HG02623 (cell line): ENCODE measurements at regions not wholly inside any gene's neighbourhood (a gene's known extent, or its start where the extent isn't known, plus 50 kb on each side); places are given as distances from the start of the nearest gene placed in this dataset.
"Not testable (repeated sequence)": the region's sequence is repeated elsewhere in the genome, so short reads cannot be mapped to it uniquely, and the experiment has no call there.

Experiments
- ATAC-seq: cut with Tn5 transposase; IDR thresholded peaks from one replicate; pipeline ENCODE4 v1.9.1; 2021; ENCODE audit warnings: moderate library complexity; ENCODE audit not compliant: unreplicated experiment

DNA sequence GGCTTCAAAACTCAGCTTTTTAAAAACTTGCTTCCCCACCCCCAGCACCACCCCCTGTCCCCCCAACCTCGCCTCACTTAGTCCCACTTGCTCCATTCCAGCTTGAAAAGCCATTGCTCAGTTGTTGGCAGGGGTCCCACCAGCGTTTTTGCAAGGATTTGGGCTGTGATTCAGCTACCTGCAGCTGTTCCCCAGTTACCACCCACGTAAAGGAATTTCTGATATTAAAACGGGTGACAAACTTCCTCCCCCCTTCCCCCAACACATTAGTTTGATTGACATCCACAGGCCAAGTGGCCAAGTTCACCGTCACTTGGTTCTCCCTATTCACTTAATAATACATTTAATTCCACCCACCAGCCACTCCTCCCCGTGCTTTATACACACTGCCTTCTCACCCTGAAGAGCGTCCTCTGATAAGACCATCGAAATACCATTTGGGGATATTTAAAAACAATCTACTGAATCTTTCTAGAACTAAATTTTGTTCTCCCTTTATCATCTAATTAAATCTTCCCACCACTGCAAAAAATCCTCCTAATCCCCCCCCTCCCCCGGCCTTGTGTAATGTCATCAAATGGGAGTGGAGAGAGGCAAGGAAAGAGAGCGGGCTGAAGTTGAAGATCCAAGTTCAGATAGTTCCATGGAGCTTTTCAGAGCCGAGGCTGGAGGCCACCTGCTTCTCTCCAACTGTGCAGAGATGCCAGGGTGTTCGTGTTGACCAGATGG is 55.1 kb downstream of the SOX9 start:
- ATAC-seq = no peak

GRCh38 chr17:72176516-72176851 is 55.7 kb downstream of the SOX9 start:
- ATAC-seq = no peak

- ATAC-seq = no peak
Measured at GRCh38 chr17:72176951-72177660, 56.3 kb downstream of the SOX9 start.

DNA sequence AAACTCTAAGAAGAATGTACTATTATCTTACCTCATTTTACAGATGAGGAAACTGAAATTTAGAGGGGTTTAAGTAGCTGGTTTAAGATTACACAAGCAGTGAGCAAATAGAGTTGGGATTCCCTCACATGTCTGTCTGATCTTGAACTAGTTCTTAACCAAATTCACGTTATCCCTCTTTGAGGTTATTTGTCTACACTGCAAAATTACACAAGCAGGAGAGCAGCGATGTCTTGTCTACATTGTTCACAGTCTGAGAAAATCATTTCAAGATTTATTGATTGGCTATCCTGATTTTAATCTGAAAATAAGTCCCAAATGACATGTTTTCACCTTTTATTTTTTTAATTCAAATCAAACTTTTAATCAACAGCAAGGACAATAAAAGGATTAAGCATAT is 56.9 kb downstream of the SOX9 start:
- ATAC-seq = no peak

GRCh38 chr17:72182371-72182873 is 61.6 kb downstream of the SOX9 start:
- ATAC-seq = no peak

DNA sequence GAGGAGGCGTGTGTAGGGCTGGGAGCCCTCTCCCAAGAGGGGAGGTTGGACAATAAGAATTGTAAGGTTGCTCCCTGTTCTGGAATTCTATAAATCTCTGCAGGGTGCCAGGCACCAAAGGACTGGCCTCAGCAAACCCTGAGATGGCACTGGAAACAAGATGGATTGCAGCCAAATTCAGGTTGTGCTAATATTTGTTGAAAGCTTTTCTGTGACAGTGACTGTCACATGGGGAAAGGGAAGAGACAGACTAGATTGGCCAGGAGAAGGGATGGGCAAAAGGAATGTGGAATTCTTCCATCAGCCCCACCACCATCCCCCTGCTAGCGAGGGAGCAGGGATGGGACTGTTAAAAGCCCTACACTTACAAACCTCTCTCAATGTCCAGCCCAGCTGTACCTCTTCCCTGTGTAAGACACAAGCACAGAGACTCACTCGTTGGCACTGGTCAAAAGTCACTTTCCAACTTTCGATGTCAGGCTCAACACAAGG is 62.4 kb downstream of the SOX9 start:
- no peak for ATAC-seq

DNA sequence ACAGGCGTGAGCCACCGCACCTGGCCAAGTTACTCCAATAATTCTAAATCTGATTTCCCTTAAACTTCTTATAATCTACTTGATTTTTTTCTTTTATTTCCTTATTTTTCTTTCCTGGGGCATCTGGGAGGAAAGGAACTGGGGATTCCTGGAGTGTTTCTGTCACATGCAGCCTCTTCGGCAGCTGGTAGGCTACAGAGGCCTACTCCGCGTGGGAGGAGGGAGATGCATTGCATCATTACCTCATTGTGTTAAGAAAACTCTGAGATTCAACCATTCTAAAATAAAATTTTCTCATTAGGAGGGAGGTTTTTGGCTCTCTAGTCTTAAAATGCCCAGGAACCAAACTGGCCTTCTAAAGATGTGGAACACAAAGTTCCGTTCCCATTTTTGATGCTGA is 64.0 kb downstream of the SOX9 start:
- ATAC-seq = no peak

GRCh38 chr17:72185564-72185963 is 64.7 kb downstream of the SOX9 start:
- ATAC-seq = no peak

GRCh38 chr17:72187556-72187955 is 66.7 kb downstream of the SOX9 start:
- ATAC-seq = no peak

DNA sequence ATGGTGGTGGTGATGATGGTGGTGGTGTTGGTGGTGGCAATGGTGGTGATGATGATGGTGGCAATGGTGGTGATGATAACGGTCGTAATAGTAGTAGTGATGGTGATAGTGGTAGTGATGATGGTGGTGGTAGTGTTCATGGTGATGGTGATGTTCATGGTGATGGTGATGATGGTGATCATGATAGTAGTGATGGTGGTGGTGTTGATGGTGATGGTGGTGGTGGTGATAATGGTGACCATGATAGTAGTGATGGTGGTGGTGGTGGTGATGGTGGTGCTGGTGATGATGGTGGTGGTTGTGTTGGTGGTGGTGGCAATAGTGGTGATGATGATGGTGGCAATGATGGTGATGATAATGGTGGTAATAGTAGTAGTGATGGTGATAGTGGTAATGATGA is 68.0 kb downstream of the SOX9 start:
- ATAC-seq = no peak

DNA sequence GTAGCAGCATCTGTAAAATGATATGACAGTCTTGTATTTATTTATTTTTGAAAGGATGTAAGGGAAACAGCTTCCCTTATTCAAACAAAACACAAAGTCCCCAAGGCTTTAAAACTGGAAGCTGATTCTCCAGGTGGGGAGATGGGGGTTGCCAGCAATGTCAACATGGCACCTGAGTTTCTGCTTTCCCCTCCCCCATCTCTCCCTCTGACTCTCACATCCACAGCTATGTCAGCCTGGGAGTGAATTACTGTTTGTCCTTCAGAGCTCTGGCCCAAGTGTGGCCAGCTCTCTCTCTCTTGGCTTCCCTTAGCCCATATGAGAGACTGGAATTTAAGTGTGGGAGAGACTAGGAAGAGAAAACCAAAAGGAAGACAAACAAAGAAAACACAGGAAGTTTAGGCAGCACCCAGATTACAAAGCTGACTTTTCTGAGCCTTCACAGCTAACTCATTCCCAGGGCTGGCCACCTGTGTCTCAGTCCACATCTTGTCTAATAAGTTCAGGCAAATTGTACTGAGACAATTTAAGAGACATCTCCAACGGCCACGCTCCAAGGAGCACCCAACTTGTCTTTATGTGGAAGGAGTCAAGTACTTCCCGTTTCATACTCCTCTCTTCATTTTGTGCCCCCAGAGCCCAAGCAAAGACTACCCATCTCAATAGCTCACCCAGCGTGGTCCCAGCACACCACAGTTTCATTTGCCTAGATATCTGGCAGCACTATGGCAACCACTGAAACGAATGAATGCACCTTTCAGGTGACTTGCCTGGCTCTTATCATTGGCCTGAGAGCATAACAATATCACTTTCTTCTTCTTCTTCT is 69.2 kb downstream of the SOX9 start:
- ATAC-seq = no peak

DNA sequence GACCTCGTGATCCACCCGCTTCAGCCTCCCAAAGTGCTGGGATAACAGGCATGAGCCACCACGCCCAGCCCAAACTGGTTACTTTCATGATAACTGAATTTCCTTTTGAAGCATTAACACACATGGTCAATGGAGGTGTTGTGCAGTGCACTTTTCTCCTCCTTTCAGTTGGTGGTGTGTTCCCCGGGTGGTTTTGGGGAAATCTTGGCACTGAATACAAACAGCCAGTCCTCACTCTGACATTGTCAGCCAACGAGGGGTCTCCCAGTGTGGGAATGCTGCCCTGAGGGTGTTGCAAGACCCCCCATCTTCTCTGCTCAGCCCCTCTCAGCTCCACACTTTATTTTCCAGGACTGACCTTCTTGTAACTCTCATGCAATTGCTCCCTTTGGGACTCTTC is 70.5 kb downstream of the SOX9 start:
- ATAC-seq = no peak

DNA sequence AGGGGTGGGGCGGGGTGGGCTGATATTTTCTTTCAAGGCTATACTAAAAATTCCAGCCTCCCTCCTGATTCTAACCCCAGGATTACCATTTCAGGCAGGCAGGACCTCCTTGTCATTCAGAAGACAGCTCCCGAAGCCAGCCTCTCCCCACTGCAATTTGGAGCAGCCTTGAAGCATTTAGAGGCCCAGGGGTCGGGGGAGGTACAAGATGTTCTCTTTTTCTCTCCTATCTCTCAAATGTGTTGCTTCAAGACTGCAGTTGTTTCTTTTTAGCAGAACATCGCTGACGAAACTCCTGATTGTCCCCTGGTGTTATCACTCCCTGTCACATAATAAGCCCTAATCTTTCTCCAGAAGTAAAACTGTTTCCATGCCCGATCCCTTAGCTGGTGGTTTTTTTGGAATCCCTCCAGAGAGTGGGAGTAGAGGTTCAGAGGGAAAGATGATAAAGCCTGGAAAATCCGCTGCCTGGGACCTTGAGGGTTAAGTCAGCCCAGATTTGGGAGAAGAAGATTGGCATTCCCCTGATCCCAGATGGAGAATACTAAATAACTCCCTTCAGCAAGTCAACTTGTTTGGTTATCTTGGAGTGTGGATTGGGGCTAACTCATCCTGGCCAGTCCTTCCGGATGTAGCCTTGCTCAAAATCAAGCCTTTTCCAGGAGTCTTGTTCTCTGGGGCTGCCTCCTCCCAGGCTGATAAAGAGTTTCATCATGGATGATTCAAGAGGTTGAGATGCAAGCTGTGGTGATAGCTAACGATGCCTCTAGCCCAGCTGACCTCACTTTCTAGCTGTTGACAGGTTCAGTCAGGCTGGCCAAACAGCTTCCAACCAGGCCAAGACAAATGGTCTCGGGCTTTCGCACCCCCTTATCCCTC is 71.3 kb downstream of the SOX9 start:
- ATAC-seq = no peak

DNA sequence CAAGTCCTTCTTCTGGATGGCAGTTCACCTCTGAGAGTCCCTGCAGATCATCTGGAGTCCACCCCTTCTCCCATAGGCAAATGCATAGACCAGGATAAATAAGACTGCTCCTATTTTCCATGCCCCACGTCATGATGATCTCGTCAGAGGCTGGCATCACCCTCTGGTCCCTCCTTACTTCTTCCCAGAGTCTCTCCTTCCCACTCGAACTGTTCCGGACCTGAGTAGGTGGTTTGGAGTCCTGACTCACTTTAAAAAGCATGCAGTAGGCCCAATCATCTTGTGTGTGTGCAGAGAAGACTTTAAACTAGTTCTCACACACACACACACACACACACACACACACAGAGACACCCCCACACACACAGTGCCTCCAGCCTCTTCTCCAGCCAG is 72.0 kb downstream of the SOX9 start:
- ATAC-seq = no peak

GRCh38 chr17:72193391-72194106 is 72.7 kb downstream of the SOX9 start:
- no peak for ATAC-seq

GRCh38 chr17:72194107-72194440 is 73.3 kb downstream of the SOX9 start:
- not testable (repeated sequence) for ATAC-seq

DNA sequence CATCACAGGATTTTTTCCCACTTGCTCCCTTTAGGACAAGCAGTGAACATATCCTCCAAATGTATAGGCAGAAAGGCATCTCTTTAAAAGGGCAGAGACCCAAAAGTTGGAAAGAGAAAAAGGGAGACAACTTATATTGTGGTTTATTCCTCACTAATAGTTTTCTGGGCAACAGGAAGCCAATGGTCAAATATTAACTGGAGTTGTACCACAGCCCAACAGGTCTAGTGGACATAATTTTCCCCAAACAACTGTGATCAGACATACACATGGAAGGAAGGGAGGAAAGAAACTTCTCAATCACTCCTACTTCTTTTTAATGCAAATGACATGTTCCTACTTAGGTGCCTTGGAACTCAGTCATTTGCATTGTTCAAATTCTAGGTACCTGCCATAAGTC is 78.4 kb downstream of the SOX9 start:
- ATAC-seq = no peak

- ATAC-seq = no peak
Measured at GRCh38 chr17:72204742-72205141, 83.9 kb downstream of the SOX9 start.

- ATAC-seq = no peak
Measured at GRCh38 chr17:72205357-72205756, 84.5 kb downstream of the SOX9 start.

GRCh38 chr17:72205822-72206221 is 85.0 kb downstream of the SOX9 start:
- no peak for ATAC-seq
